SU-DHL-6 (cell line): ENCODE measurements at regions not wholly inside any gene's neighbourhood (a gene's known extent, or its start where the extent isn't known, plus 50 kb on each side); places are given as distances from the start of the nearest gene placed in this dataset.
A peak's percentile ranks its signal among the peaks of the same experiment; 100 is the strongest.

Experiments used
- H2AFZ ChIP-seq: fragments of 200-600 bp; sonication (generic); 2 replicates; pipeline ENCODE4 v1.6.1; 2014; ENCODE audit warnings: low read depth, mild to moderate bottlenecking, moderate library complexity, mixed read lengths, antibody characterized with exemption, low read length; ENCODE audit not compliant: severe bottlenecking
- H3F3A ChIP-seq: fragments of 200-600 bp; shearing (Covaris generic); 2 replicates; pipeline ENCODE4 v1.6.0; 2016; ENCODE audit warnings: antibody characterized with exemption, mild to moderate bottlenecking; ENCODE audit not compliant: insufficient read depth
- H3K27ac ChIP-seq: fragments of 200-600 bp; sonication (generic); 2 replicates; pipeline ENCODE4 v1.5.1; 2016; ENCODE audit warnings: low read depth, mild to moderate bottlenecking, low read length, moderate library complexity, mixed read lengths
- H3K27me3 ChIP-seq: fragments of 200-600 bp; sonication (generic), shearing (Covaris generic); 2 replicates; pipeline ENCODE4 v1.6.0; 2014; ENCODE audit warnings: mild to moderate bottlenecking, low read length
- H3K36me3 ChIP-seq: fragments of 200-600 bp; sonication (generic); 2 replicates; pipeline ENCODE4 v1.6.1; 2014; ENCODE audit warnings: mild to moderate bottlenecking, low read length, mixed read lengths
- H3K4me2 ChIP-seq: fragments of 300-600, 200-600 bp; shearing (Covaris generic), sonication (generic); 2 replicates; pipeline ENCODE4 v1.6.0; 2014; ENCODE audit warnings: low read length, low read depth, mild to moderate bottlenecking; ENCODE audit not compliant: poor library complexity, severe bottlenecking
- H3K4me3 ChIP-seq: fragments of 200-600 bp; sonication (generic); 2 replicates; pipeline ENCODE4 v1.5.1; 2014; ENCODE audit warnings: antibody characterized with exemption, low read length, mild to moderate bottlenecking, mixed read lengths; ENCODE audit not compliant: insufficient read depth, poor library complexity, severe bottlenecking
- H3K79me2 ChIP-seq: fragments of 200-600 bp; sonication (generic); 2 replicates; pipeline ENCODE4 v1.6.1; 2014; ENCODE audit warnings: mild to moderate bottlenecking, low read length, moderate library complexity; ENCODE audit not compliant: insufficient read depth
- H3K9ac ChIP-seq: fragments of 200-600 bp; sonication (generic); 2 replicates; pipeline ENCODE4 v1.7.0; 2014; ENCODE audit warnings: mild to moderate bottlenecking, low read length
- H3K9me2 ChIP-seq: fragments of 200-600 bp; sonication (generic); replicated peaks from 2 replicates; pipeline ENCODE4 v1.6.1; 2014; ENCODE audit warnings: low read length; ENCODE audit not compliant: insufficient read depth
- H3K9me3 ChIP-seq: fragments of 200-600 bp; sonication (generic); 2 replicates; pipeline ENCODE4 v1.6.1; 2014; ENCODE audit warnings: low read length, mixed read lengths; ENCODE audit not compliant: insufficient read depth
- H4K20me1 ChIP-seq: fragments of 200-600 bp; sonication (generic); 2 replicates; pipeline ENCODE4 v1.6.1; 2014; ENCODE audit warnings: low read depth, mild to moderate bottlenecking, antibody characterized with exemption, low read length, moderate library complexity, mixed read lengths
- EZH2phosphoT487 ChIP-seq: fragments of 200-600 bp; sonication (generic), shearing (Covaris generic); conservative IDR thresholded peaks from 2 replicates; pipeline ENCODE4 v1.6.1; 2018; ENCODE audit warnings: mild to moderate bottlenecking, antibody characterized with exemption, low read length, moderate library complexity, mixed read lengths
- TF ChIP-seq, protein P1 (sequence below): fragments of 200-600 bp; sonication (generic); IDR thresholded peaks from one replicate; pipeline ENCODE4 v1.5.1; 2017; ENCODE audit warnings: antibody characterized with exemption, mild to moderate bottlenecking, low read length, moderate library complexity; ENCODE audit not compliant: insufficient read depth, poor library complexity, severe bottlenecking

DNA sequence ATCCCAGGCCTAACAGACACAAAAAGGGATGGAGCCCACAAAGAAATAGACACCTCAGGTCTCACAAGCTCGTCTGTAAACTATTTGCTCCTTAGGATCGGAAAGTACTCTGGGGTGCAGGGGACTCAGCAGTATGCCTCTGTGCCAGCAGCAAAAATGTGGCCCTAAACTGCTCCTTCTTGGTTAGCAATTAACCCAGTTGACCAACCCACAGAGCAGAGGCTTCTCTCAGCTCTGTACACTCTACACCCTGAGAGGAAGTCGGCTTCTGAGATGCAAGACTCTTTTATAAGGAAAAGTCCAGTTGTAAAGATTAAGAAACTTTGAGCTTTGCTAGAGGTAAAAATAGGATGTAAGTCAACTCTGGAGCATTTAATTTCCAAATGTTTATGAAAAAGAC lies 156.3 kb upstream of the PRSS58 start:
- Histone ChIP-seq H2AFZ (no peak overlapping the region), H4K20me1 (no peaks in the 10 kb centered on the region), H3K9ac (no peak overlapping the region), H3K9me2 (no peaks in the 10 kb centered on the region), H3K79me2 (no peaks in the 10 kb centered on the region), H3K9me3 (no peaks in the 10 kb centered on the region), H3F3A (no peaks in the 10 kb centered on the region), H3K36me3 (no peaks in the 10 kb centered on the region), H3K27ac (no peak overlapping the region), H3K4me2 (no peak overlapping the region), H3K4me3 (no peak overlapping the region), H3K27me3 (no peaks in the 10 kb centered on the region)
- TF ChIP-seq EZH2phosphoT487: no peak
- TF ChIP-seq, protein P1, sequence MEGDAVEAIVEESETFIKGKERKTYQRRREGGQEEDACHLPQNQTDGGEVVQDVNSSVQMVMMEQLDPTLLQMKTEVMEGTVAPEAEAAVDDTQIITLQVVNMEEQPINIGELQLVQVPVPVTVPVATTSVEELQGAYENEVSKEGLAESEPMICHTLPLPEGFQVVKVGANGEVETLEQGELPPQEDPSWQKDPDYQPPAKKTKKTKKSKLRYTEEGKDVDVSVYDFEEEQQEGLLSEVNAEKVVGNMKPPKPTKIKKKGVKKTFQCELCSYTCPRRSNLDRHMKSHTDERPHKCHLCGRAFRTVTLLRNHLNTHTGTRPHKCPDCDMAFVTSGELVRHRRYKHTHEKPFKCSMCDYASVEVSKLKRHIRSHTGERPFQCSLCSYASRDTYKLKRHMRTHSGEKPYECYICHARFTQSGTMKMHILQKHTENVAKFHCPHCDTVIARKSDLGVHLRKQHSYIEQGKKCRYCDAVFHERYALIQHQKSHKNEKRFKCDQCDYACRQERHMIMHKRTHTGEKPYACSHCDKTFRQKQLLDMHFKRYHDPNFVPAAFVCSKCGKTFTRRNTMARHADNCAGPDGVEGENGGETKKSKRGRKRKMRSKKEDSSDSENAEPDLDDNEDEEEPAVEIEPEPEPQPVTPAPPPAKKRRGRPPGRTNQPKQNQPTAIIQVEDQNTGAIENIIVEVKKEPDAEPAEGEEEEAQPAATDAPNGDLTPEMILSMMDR: no peak

DNA sequence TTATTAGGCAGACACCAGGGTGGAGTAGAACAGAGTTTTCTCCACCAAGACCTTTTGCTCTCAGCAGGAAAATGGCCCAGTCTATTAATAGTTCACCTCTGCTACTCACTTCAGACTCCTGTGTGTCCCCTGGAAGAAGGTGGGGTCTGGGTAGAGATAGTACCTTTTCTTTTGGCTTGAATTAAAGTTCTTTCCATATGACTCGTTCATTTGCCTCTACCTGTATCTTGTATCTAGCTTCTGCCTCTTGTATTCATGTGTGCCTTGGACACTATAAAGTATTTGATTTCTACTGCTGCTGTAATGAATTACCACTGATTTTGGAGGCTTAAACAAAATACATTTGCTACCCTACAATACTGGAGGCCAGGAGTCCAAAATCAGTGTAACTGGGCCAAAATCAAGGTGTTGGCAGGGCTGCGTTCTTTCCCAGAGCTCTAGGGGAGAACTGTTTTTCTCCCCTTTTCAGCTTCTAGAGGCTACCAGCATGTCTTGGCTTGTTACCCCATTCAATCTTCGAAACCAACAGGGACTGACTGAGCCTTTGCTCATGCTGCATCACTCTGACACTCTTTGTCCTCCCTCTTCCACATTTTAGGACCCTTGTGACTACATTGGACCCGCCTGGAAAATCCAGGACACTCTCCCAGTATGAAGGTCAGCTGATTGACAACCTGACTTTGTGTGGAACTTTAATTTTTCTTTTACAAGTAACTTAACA lies 155.6 kb upstream of the PRSS58 start:
- Histone ChIP-seq H3K4me2 (no peak overlapping the region), H3K4me3 (no peak overlapping the region), H3K27me3 (no peaks in the 10 kb centered on the region), H3K79me2 (no peaks in the 10 kb centered on the region), H3K27ac (no peak overlapping the region), H3F3A (no peaks in the 10 kb centered on the region), H4K20me1 (no peaks in the 10 kb centered on the region), H3K9me2 (no peaks in the 10 kb centered on the region), H3K9me3 (no peaks in the 10 kb centered on the region), H2AFZ (no peak overlapping the region), H3K9ac (no peak overlapping the region), H3K36me3 (no peaks in the 10 kb centered on the region)
- no peak for TF ChIP-seq EZH2phosphoT487
- TF ChIP-seq, protein P1: no peak

DNA sequence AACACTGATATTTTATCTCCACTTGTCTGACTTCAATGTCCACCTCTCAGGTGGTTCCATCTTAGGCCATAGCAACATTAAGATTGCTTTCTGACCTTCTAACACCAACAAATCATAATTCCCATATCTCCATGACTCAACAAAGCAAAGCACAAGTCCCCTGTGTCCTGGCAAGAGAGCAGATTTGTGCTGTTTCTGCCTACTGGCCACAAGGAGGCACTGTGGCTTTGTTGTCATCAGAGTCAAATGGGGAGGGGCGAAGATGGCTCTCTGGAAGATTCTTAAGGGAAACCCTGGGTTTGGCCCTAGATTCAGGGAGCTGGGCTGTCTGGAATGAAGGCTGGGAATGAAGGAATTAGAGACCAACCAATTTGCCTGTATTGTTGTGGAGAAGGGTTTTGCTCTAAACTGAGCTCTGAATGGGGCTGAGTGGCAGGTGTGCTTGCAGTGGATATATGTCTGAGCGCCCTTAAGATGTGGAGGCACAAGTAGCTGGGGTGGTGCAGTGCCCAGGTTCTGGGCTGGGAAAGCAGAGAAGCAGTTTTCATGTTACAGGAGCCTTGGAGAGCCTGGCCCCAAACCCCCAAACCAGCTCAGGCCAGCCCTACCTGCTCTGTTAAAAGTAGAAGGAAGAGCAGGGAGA lies 154.8 kb upstream of the PRSS58 start:
- H3K79me2 ChIP-seq: no peaks in the 10 kb centered on the region
- H3K36me3 ChIP-seq: no peaks in the 10 kb centered on the region
- no peak for TF ChIP-seq EZH2phosphoT487
- TF ChIP-seq, protein P1: peak; percentile 87
- H3K9me3 ChIP-seq: no peaks in the 10 kb centered on the region
- no peaks in the 10 kb centered on the region for H4K20me1 ChIP-seq
- no peak overlapping the region for H3K4me2 ChIP-seq
- no peaks in the 10 kb centered on the region for H3K9me2 ChIP-seq
- H3K27ac ChIP-seq: no peak overlapping the region
- H3K9ac ChIP-seq: no peak overlapping the region
- H2AFZ ChIP-seq: no peak overlapping the region
- H3K4me3 ChIP-seq: no peak overlapping the region
- H3F3A ChIP-seq: no peaks in the 10 kb centered on the region
- H3K27me3 ChIP-seq: no peaks in the 10 kb centered on the region
